Upper lobe of right lung (tissue), 1 donor: ENCODE measurements at regions not wholly inside any gene's neighbourhood (a gene's known extent, or its start where the extent isn't known, plus 50 kb on each side); places are given as distances from the start of the nearest gene placed in this dataset.

Source experiments
- ATAC-seq: fragments of 200-7000 bp; cut with Tn5 transposase; one replicate; pipeline ENCODE4 v1.9.1; 2020; ENCODE audit warnings: mild to moderate bottlenecking, moderate library complexity
- DNase-seq: peaks from one replicate; pipeline ENCODE4 v3.0.0-alpha.2; 2020
- H3K27ac ChIP-seq: fragments of 200-600 bp; one replicate; pipeline ENCODE4 v1.8.0; 2022
- H3K27me3 ChIP-seq: fragments of 200-600 bp; one replicate; pipeline ENCODE4 v1.8.0; 2022; ENCODE audit warnings: mild to moderate bottlenecking
- H3K36me3 ChIP-seq: fragments of 200-600 bp; one replicate; pipeline ENCODE4 v1.8.0; 2022
- H3K4me1 ChIP-seq: fragments of 200-600 bp; one replicate; pipeline ENCODE4 v1.8.0; 2022
- H3K4me3 ChIP-seq: fragments of 200-600 bp; one replicate; pipeline ENCODE4 v1.8.0; 2022; ENCODE audit warnings: mild to moderate bottlenecking
- H3K9me3 ChIP-seq: fragments of 200-600 bp; one replicate; pipeline ENCODE4 v1.8.0; 2022
- CTCF ChIP-seq: fragments of 200-600 bp; IDR thresholded peaks from one replicate; pipeline ENCODE4 v1.8.0; 2022; ENCODE audit warnings: antibody characterized with exemption
- intact Hi-C: fragments of 100-400 bp; cut with DNase I; formaldehyde crosslinking; loops from one replicate; pipeline ENCODE4 v1.11.0; 2022
- donor health status: DM: no; HTN: yes; CAD: no; lungs with severe emphysema.

GRCh38 chr2:121881950-121882349 is 126.5 kb downstream of the TSN start:
- no peak for DNase-seq
- H3K9me3 ChIP-seq, result no peaks in the 10 kb centered on the region
- intact Hi-C loops, result no loop called here

GRCh38 chr2:121884078-121884477 is 128.6 kb downstream of the TSN start:
- intact Hi-C loops, result no loop called here
- H3K36me3 ChIP-seq, result no peaks in the 10 kb centered on the region
- no peak overlapping the region for H3K4me3 ChIP-seq
- no peak for ATAC-seq
- no peaks in the 10 kb centered on the region for H3K27me3 ChIP-seq
- TF ChIP-seq CTCF, result no peak
- no peak overlapping the region for H3K27ac ChIP-seq
- no peak for DNase-seq
- no peaks in the 10 kb centered on the region for H3K4me1 ChIP-seq
- H3K9me3 ChIP-seq, result no peaks in the 10 kb centered on the region

More at GRCh38 chr2:121881950-121882349, 126.5 kb downstream of the TSN start:
- no peaks in the 10 kb centered on the region for H3K36me3 ChIP-seq
- TF ChIP-seq CTCF, result no peak
- H3K4me3 ChIP-seq, result no peak overlapping the region
- no peaks in the 10 kb centered on the region for H3K27me3 ChIP-seq
- no peaks in the 10 kb centered on the region for H3K4me1 ChIP-seq
- no peak for ATAC-seq
- no peak overlapping the region for H3K27ac ChIP-seq

- TF ChIP-seq CTCF, result no peak
- Histone ChIP-seq H3K27ac (no peak overlapping the region), H3K4me1 (no peaks in the 10 kb centered on the region), H3K9me3 (no peaks in the 10 kb centered on the region), H3K36me3 (no peaks in the 10 kb centered on the region), H3K4me3 (no peak overlapping the region), H3K27me3 (no peaks in the 10 kb centered on the region)
- ATAC-seq (no peak), DNase-seq (no peak)
- intact Hi-C loops, result no loop called here
Observed at GRCh38 chr2:121884511-121884921, 129.1 kb downstream of the TSN start.

GRCh38 chr2:121886059-121886458 is 130.6 kb downstream of the TSN start:
- ATAC-seq, result no peak
- no peaks in the 10 kb centered on the region for H3K36me3 ChIP-seq
- no peak for TF ChIP-seq CTCF
- no peaks in the 10 kb centered on the region for H3K9me3 ChIP-seq
- H3K4me3 ChIP-seq, result no peak overlapping the region
- H3K27me3 ChIP-seq, result no peaks in the 10 kb centered on the region
- intact Hi-C loops, result no loop called here
- no peak for DNase-seq
- H3K27ac ChIP-seq, result no peak overlapping the region
- H3K4me1 ChIP-seq, result no peaks in the 10 kb centered on the region

GRCh38 chr2:121887513-121888188 is 132.2 kb downstream of the TSN start:
- no peaks in the 10 kb centered on the region for H3K36me3 ChIP-seq
- intact Hi-C loops, result no loop called here
- H3K27me3 ChIP-seq, result no peaks in the 10 kb centered on the region
- ATAC-seq (peak; percentile 8), DNase-seq (no peak)
- H3K4me3 ChIP-seq, result no peak overlapping the region
- no peaks in the 10 kb centered on the region for H3K9me3 ChIP-seq
- H3K4me1 ChIP-seq, result no peaks in the 10 kb centered on the region
- H3K27ac ChIP-seq, result no peak overlapping the region
- no peak for TF ChIP-seq CTCF

- no peak overlapping the region for H3K27ac ChIP-seq
- TF ChIP-seq CTCF, result no peak
- intact Hi-C loops, result no loop called here
- no peaks in the 10 kb centered on the region for H3K27me3 ChIP-seq
- H3K4me1 ChIP-seq, result no peaks in the 10 kb centered on the region
- ATAC-seq, result peak; percentile 41
- H3K9me3 ChIP-seq, result no peaks in the 10 kb centered on the region
- no peaks in the 10 kb centered on the region for H3K36me3 ChIP-seq
- no peak overlapping the region for H3K4me3 ChIP-seq
- DNase-seq, result no peak
Observed at GRCh38 chr2:121888189-121888557, 132.7 kb downstream of the TSN start.
